Astrocyte of the spinal cord (primary cell): ENCODE measurements at regions not wholly inside any gene's neighbourhood (a gene's known extent, or its start where the extent isn't known, plus 50 kb on each side); places are given as distances from the start of the nearest gene placed in this dataset.

Experiments used
- DNase-seq: peaks from one replicate; pipeline ENCODE4 v3.0.0; 2011; ENCODE audit warnings: low read depth, low spot score
- H3K4me3 ChIP-seq: 2 replicates; pipeline ENCODE4 v1.5.1; 2011; ENCODE audit warnings: low read depth, mild to moderate bottlenecking, low read length, moderate library complexity
- in situ Hi-C: cut with HindIII; loops from 2 replicates; pipeline ENCODE4 v1.10.0; 2017; ENCODE audit warnings: low sequenced_read_pairs
- TF ChIP-seq, protein P1 (sequence below): IDR thresholded peaks from 2 replicates; pipeline ENCODE4 v1.5.1; 2012; ENCODE audit warnings: low read depth, mild to moderate bottlenecking, low read length, inconsistent platforms

DNA sequence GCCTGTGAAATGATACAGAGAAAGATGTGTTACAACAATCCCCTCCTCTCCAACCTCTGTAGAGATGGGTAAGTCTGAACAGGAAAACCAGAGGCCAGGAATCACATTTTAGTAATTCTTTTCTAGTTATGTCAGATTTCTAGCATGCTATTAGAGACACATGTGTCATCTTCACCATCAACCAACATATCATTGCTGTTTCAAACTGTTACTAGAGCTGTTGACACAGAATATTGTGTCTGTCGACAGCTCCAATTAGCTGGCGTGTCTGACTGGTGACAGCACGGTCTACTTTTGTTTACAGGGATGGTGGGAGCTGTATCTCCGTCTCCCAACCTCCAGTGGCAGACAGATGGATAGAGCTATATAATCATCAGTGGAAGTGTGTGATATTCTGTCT is 393.2 kb downstream of the SOX2 start:
- in situ Hi-C loops: no loop called here
- TF ChIP-seq, protein P1, sequence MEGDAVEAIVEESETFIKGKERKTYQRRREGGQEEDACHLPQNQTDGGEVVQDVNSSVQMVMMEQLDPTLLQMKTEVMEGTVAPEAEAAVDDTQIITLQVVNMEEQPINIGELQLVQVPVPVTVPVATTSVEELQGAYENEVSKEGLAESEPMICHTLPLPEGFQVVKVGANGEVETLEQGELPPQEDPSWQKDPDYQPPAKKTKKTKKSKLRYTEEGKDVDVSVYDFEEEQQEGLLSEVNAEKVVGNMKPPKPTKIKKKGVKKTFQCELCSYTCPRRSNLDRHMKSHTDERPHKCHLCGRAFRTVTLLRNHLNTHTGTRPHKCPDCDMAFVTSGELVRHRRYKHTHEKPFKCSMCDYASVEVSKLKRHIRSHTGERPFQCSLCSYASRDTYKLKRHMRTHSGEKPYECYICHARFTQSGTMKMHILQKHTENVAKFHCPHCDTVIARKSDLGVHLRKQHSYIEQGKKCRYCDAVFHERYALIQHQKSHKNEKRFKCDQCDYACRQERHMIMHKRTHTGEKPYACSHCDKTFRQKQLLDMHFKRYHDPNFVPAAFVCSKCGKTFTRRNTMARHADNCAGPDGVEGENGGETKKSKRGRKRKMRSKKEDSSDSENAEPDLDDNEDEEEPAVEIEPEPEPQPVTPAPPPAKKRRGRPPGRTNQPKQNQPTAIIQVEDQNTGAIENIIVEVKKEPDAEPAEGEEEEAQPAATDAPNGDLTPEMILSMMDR: no peak
- no peak for DNase-seq

DNA sequence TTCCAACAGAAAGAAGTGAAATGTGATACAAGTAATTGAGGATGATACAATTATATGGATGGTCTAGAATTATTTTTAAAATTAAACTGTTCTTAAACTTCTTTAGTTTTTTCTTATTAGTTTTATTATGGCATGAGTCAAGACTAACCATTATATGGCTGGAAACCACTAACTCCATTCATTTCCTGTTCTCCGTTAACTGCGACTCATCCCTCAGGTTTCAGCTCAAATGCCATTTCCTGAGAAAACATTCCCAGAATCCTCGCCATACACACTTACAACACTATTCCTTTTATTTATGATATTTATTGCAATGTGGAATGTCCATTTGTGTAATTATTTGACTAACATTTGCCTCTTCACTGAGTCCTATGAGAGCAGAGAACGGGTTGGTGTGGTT is 394.1 kb downstream of the SOX2 start:
- in situ Hi-C loops: no loop called here
- peak; percentile 53 for DNase-seq

More for the DNA sequence above, 393.2 kb downstream of the SOX2 start:
- no peak overlapping the region for H3K4me3 ChIP-seq

DNA sequence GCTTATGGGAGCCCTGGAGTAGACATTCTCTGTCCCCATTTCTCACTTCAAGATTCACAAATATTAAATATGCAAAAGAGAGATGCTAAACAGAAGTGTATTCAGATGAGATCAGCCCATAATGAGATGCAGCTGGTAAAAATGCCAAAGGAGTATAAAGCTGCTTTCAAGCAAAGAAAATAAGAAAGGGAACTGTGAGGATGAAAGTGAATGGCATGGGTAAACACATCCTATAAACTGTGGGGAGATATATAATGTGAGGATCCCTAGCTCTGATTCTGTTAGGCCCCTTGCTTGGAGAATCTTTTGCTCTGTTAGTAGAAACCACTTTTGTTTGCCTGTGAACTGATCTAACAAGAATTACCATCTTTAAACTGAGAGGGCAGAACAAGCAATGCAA is 396.6 kb downstream of the SOX2 start:
- H3K4me3 ChIP-seq: no peak overlapping the region
- TF ChIP-seq, protein P1: no peak
- in situ Hi-C loops: no loop called here
- no peak for DNase-seq

More for the DNA sequence above, 394.1 kb downstream of the SOX2 start:
- H3K4me3 ChIP-seq: no peak overlapping the region
- TF ChIP-seq, protein P1: no peak

DNA sequence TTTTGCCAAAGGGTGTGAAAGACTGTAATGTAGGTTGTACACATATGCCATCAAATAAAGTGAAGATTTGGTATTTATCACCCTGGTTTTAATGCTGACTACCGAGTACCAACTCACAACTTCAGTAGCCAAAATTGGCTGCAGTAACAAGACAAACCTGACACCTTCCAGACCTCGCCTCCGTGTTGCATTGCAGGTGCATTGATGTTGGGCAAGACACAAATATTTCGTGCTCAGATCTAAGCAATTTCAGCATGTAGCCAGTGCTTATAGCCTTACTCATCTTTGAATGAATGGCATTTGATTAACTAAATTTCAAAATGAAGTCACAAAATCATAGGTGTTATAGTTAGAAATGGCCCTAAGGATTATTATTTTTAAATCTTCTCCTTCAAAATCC is 400.2 kb downstream of the SOX2 start:
- in situ Hi-C loops: no loop called here
- DNase-seq: no peak
- H3K4me3 ChIP-seq: no peak overlapping the region
- TF ChIP-seq, protein P1: no peak

DNA sequence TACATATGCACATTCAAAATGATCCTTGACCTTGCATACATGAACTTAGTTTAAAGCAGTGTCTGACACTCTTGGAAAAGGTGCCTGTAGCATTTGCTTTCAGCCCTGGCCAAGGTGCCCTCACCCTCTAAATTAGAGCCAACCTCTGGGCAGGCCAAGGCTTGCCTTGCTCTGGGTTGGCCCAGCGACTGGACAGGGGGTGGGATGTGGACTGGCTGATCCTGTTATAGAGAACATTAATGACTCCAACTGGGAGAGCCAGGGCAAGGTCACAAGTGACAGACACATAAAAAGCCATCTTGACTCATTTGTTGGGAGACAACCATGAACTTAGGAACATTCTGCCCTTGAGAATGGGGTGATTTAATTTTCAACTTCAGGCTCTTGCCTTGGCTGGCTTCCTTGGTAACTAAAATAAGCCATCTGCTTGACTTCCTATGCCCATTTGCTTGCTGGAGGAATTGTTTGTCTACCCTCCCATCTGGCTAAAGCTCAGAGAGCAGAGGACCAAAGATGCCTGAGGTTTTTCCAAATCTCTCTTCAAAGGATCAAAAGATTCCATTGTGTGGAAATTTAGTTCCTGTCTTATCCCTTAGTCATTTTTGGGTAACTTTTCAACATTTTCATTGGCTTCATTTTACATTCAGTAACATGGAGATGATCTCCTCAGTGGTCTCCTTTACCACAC is 403.7 kb downstream of the SOX2 start:
- in situ Hi-C loops: no loop called here
- no peak overlapping the region for H3K4me3 ChIP-seq
- TF ChIP-seq, protein P1: no peak
- peak; percentile 66 for DNase-seq

DNA sequence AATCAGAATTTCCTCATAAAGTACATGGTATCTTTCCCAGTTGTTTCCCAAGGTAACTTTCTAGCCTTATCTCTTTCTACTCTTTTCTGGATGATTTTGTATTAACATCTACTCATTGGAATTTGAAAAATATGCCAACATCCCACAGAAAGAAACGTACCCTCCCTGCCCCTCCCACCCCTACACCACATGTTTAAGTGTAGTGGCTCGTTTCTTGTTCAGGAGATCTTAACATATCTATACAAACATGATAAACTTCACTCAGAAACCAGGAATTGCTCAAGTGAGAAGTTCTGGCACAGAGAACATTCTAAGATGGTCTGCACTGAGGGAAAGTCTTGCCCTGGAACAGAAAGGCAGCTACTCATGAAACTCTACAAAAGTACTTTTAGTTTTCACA is 404.7 kb downstream of the SOX2 start:
- DNase-seq: peak; percentile 60
- no peak overlapping the region for H3K4me3 ChIP-seq
- TF ChIP-seq, protein P1: no peak
- in situ Hi-C loops: no loop called here

DNA sequence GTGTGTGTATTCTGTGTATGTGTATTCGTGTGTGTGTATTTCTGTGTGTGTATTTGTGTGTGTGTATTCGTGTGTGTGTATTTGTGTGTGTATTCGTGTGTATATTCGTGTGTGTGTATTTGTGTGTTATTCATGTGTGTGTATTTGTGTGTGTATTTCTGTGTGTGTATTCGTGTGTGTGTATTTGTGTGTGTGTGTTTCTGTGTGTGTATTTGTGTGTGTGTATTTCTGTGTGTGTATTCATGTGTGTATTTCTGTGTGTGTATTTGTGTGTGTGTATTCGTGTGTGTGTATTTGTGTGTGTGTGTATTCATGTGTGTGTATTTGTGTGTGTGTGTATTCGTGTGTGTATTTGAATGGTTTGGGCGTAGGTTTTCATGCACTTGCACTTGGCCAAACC is 405.4 kb downstream of the SOX2 start:
- in situ Hi-C loops: no loop called here
- DNase-seq: no peak
- TF ChIP-seq, protein P1: no peak
- no peak overlapping the region for H3K4me3 ChIP-seq
